ENCODE measurements at regions not wholly inside any gene's neighbourhood (a gene's known extent, or its start where the extent isn't known, plus 50 kb on each side); places are given as distances from the start of the nearest gene placed in this dataset.
A peak's percentile ranks its signal among the peaks of the same experiment; 100 is the strongest.

GRCh38 chr3:159913712-159914414 lies 74.8 kb upstream of the IL12A start:
- no peak for DNase-seq

GRCh38 chr3:159914426-159914825 lies 74.2 kb upstream of the IL12A start:
- peak; percentile 78 for DNase-seq

- DNase-seq = no peak
Measured at GRCh38 chr3:159916052-159916451, 72.6 kb upstream of the IL12A start.

GRCh38 chr3:159917141-159917540 lies 71.5 kb upstream of the IL12A start:
- DNase-seq = no peak

- DNase-seq = peak; percentile 69
Measured at GRCh38 chr3:159919873-159920272, 68.8 kb upstream of the IL12A start.

- DNase-seq = no peak
Measured at GRCh38 chr3:159922193-159922840, 66.3 kb upstream of the IL12A start.

- peak; percentile 22 for DNase-seq
Measured at GRCh38 chr3:159922861-159923312, 65.7 kb upstream of the IL12A start.

GRCh38 chr3:159923336-159923735 lies 65.3 kb upstream of the IL12A start:
- DNase-seq = peak; percentile 53

GRCh38 chr3:159923956-159924355 lies 64.7 kb upstream of the IL12A start:
- no peak for DNase-seq

- no peak for DNase-seq
Measured at GRCh38 chr3:159924411-159924810, 64.2 kb upstream of the IL12A start.

GRCh38 chr3:159925248-159925647 lies 63.4 kb upstream of the IL12A start:
- no peak for DNase-seq

GRCh38 chr3:159926573-159926972 lies 62.1 kb upstream of the IL12A start:
- no peak for DNase-seq

GRCh38 chr3:159928071-159928491 lies 60.6 kb upstream of the IL12A start:
- peak; percentile 68 for DNase-seq

GRCh38 chr3:159928666-159929065 lies 60.0 kb upstream of the IL12A start:
- peak; percentile 99 for DNase-seq

GRCh38 chr3:159929171-159930141 lies 59.2 kb upstream of the IL12A start:
- peak; percentile 90 for DNase-seq

- DNase-seq = no peak
Measured at GRCh38 chr3:159934216-159934615, 54.4 kb upstream of the IL12A start.

- DNase-seq = peak; percentile 42
Measured at GRCh38 chr3:159936541-159936940, 52.1 kb upstream of the IL12A start.

GRCh38 chr3:159937561-159938166 lies 51.0 kb upstream of the IL12A start:
- DNase-seq = peak; percentile 14

- DNase-seq = peak; percentile 29
Measured at GRCh38 chr3:159938714-159939113, 49.9 kb upstream of the IL12A start.

All from fibroblast of skin of scalp (primary cell).